Suprapubic skin (tissue), 3 donors: ENCODE measurements at regions not wholly inside any gene's neighbourhood (a gene's known extent, or its start where the extent isn't known, plus 50 kb on each side); places are given as distances from the start of the nearest gene placed in this dataset.

ENCODE experiments used
- POLR2A ChIP-seq, 2 donors: fragments of 450-650 bp; IDR thresholded peaks; one replicate each; pipeline ENCODE4 v1.6.1; 2017; ENCODE audit warnings: antibody characterized with exemption in 2 of 2, mild to moderate bottlenecking in 2 of 2, moderate library complexity in 2 of 2
- TF ChIP-seq, protein P1 (sequence below), 2 donors: fragments of 200-600 bp in 1 of 2; fragments of 450-650 bp in 1 of 2; sonication (generic) in 1 of 2; IDR thresholded peaks; one replicate each; pipeline ENCODE4 v1.5.1; 2016 to 2019; ENCODE audit warnings: antibody characterized with exemption in 2 of 2, mild to moderate bottlenecking in 1 of 2, moderate library complexity in 1 of 2

GRCh38 chr5:105954341-105954740, 1716.4 kb downstream of the EFNA5 start:
- TF ChIP-seq, protein P1, sequence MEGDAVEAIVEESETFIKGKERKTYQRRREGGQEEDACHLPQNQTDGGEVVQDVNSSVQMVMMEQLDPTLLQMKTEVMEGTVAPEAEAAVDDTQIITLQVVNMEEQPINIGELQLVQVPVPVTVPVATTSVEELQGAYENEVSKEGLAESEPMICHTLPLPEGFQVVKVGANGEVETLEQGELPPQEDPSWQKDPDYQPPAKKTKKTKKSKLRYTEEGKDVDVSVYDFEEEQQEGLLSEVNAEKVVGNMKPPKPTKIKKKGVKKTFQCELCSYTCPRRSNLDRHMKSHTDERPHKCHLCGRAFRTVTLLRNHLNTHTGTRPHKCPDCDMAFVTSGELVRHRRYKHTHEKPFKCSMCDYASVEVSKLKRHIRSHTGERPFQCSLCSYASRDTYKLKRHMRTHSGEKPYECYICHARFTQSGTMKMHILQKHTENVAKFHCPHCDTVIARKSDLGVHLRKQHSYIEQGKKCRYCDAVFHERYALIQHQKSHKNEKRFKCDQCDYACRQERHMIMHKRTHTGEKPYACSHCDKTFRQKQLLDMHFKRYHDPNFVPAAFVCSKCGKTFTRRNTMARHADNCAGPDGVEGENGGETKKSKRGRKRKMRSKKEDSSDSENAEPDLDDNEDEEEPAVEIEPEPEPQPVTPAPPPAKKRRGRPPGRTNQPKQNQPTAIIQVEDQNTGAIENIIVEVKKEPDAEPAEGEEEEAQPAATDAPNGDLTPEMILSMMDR (IDR thresholded peaks at IDR 0.05), result no peak
- no peak for TF ChIP-seq POLR2A (IDR thresholded peaks at IDR 0.05)
